NCI-H748 (cell line): ENCODE measurements at regions not wholly inside any gene's neighbourhood (a gene's known extent, or its start where the extent isn't known, plus 50 kb on each side); places are given as distances from the start of the nearest gene placed in this dataset.

ENCODE experiments used
- DNase-seq: peaks from one replicate; lab custom pipeline; 2025; ENCODE audit not compliant: unreplicated experiment; lab: John Stamatoyannopoulos, UW

GRCh38 chrX:116526010-116526409 is 63.2 kb upstream of the CT83 start:
- no peak for DNase-seq

GRCh38 chrX:116520280-116520679 is 57.5 kb upstream of the CT83 start:
- peak; percentile 47 for DNase-seq
